ENCODE measurements at regions not wholly inside any gene's neighbourhood (a gene's known extent, or its start where the extent isn't known, plus 50 kb on each side); places are given as distances from the start of the nearest gene placed in this dataset.

DNA sequence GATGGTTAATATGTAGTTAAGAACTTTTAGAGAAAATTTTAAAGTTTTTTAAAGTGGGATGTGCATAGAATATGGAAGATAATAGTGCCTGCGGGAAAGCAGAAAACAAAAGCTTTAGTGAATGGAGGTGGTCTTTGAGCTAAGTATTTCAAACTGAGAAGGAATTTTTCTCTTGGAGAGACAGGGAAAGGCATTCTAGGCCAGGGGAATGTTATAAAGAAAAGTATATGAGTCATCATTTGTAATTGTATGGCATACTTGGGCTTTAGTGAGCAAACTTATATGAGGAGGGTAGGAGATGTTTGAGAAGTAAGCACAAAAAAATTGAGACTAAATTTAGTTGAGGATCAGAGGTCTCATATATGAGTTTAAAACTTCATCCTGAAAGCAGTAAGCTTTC is 467.0 kb downstream of the PPARGC1A start:
- H3K4me3 ChIP-seq (ENCODE audit: control extremely low read depth in 1 of 5, extremely low read depth in 1 of 5, insufficient read depth in 1 of 5, low read depth in 2 of 5, low read length in 4 of 5), result no peak overlapping the region
- no peak for DNase-seq
- WGBS (ENCODE audit: insufficient coverage), result 100% methylated on average over 1 of the region's 1 CpG

DNA sequence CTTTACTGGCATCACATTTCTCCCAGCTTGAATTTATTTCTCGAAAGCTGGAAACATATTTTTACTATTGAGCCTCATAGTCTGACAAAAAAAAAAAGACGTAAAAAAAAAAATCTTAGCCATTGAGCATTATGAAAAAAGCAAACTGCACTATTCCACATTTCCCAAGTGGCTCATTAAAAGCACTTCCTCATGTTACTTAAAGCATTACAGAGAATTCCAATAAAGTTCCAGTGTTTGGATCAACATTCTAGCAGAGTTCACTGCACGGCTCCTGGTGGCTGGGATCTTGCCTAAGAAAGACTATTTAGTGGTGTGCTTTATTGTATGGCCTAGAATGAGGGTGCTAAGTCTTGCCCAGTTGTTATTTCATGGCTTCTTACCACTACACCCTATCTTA is 476.2 kb downstream of the PPARGC1A start:
- no peaks in the 10 kb centered on the region for H4K20me1 ChIP-seq (ENCODE audit: control insufficient read depth, insufficient read depth, low read length, poor library complexity, severe bottlenecking)
- no CpG with 5 or more reads among the region's 3 CpGs for WGBS (ENCODE audit: insufficient coverage)
- CTCF ChIA-PET, result no interaction called here
- no peak overlapping the region for H3K27ac ChIP-seq (ENCODE audit: low read length in 2 of 2)
- H3K4me1 ChIP-seq (ENCODE audit: control insufficient read depth in 2 of 2, insufficient read depth in 2 of 2, low read length in 2 of 2), result no peaks in the 10 kb centered on the region
- POLR2A ChIA-PET, result no interaction called here
- Mint-ChIP-seq H3K9me3 (ENCODE audit: insufficient read depth) (peaks cover 5% of the 10 kb centered on the region), H3K4me1 (no peaks in the 10 kb centered on the region), H3K27me3 (no peaks in the 10 kb centered on the region), H3K4me3 (no peak overlapping the region), H3K27ac (no peak overlapping the region)
- H3K4me3 ChIP-seq (ENCODE audit: control extremely low read depth in 1 of 5, extremely low read depth in 1 of 5, insufficient read depth in 1 of 5, low read depth in 2 of 5, low read length in 4 of 5), result no peak overlapping the region
- no peak overlapping the region for H3K9ac ChIP-seq (ENCODE audit: low read length)
- no peak for ATAC-seq (ENCODE audit: low read depth)
- no peak for DNase-seq
- no peak overlapping the region for H3K4me2 ChIP-seq (replicated peaks; ENCODE audit: low read depth, low read length, poor library complexity, severe bottlenecking)
- no peaks in the 10 kb centered on the region for H3K27me3 ChIP-seq (replicated peaks in 1 of 4; ENCODE audit: control extremely low read depth in 1 of 4, control insufficient read depth in 3 of 4, insufficient read depth in 4 of 4, low read length in 3 of 4)
- no peaks in the 10 kb centered on the region for H3K79me2 ChIP-seq (ENCODE audit: control insufficient read depth, insufficient read depth, low read length)
- H3K36me3 ChIP-seq (replicated peaks in 1 of 2; ENCODE audit: control extremely low read depth in 1 of 2, control insufficient read depth in 1 of 2, extremely low read depth in 1 of 2, insufficient read depth in 2 of 2, low read length in 1 of 2), result no peaks in the 10 kb centered on the region
- peaks cover 0 to 5% (median 0%) of the 10 kb centered on the region in 3 donors for H3K9me3 ChIP-seq (ENCODE audit: control extremely low read depth in 1 of 3, control insufficient read depth in 2 of 3, insufficient read depth in 1 of 3, low read length in 2 of 3)
- TF ChIP-seq EZH2 (IDR thresholded peaks at IDR 0.05; ENCODE audit: borderline replicate concordance, insufficient read depth, low read depth, low read length, poor library complexity, severe bottlenecking), result no peak
- TF ChIP-seq, protein P1, sequence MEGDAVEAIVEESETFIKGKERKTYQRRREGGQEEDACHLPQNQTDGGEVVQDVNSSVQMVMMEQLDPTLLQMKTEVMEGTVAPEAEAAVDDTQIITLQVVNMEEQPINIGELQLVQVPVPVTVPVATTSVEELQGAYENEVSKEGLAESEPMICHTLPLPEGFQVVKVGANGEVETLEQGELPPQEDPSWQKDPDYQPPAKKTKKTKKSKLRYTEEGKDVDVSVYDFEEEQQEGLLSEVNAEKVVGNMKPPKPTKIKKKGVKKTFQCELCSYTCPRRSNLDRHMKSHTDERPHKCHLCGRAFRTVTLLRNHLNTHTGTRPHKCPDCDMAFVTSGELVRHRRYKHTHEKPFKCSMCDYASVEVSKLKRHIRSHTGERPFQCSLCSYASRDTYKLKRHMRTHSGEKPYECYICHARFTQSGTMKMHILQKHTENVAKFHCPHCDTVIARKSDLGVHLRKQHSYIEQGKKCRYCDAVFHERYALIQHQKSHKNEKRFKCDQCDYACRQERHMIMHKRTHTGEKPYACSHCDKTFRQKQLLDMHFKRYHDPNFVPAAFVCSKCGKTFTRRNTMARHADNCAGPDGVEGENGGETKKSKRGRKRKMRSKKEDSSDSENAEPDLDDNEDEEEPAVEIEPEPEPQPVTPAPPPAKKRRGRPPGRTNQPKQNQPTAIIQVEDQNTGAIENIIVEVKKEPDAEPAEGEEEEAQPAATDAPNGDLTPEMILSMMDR (IDR thresholded peaks at IDR 0.05), result no peak
- intact Hi-C loops (cut with micrococcal nuclease), result no loop called here
- H2AFZ ChIP-seq (ENCODE audit: insufficient read depth, low read depth, low read length, poor library complexity, severe bottlenecking), result no peak overlapping the region

More for the DNA sequence above, 467.0 kb downstream of the PPARGC1A start:
- H3K9me3 Mint-ChIP-seq (ENCODE audit: insufficient read depth), result peaks cover 5% of the 10 kb centered on the region
- no peak for ATAC-seq (ENCODE audit: low read depth)
- Histone ChIP-seq H2AFZ (ENCODE audit: insufficient read depth, low read depth, low read length, poor library complexity, severe bottlenecking) (no peak overlapping the region), H4K20me1 (ENCODE audit: control insufficient read depth, insufficient read depth, low read length, poor library complexity, severe bottlenecking) (no peaks in the 10 kb centered on the region), H3K79me2 (ENCODE audit: control insufficient read depth, insufficient read depth, low read length) (no peaks in the 10 kb centered on the region), H3K4me2 (replicated peaks; ENCODE audit: low read depth, low read length, poor library complexity, severe bottlenecking) (no peak overlapping the region), H3K4me1 (ENCODE audit: control insufficient read depth in 2 of 2, insufficient read depth in 2 of 2, low read length in 2 of 2) (no peaks in the 10 kb centered on the region), H3K27me3 (replicated peaks in 1 of 4; ENCODE audit: control extremely low read depth in 1 of 4, control insufficient read depth in 3 of 4, insufficient read depth in 4 of 4, low read length in 3 of 4) (no peaks in the 10 kb centered on the region), H3K9me3 (ENCODE audit: control extremely low read depth in 1 of 3, control insufficient read depth in 2 of 3, insufficient read depth in 1 of 3, low read length in 2 of 3) (peaks cover 0 to 1% (median 0%) of the 10 kb centered on the region in 3 donors), H3K36me3 (replicated peaks in 1 of 2; ENCODE audit: control extremely low read depth in 1 of 2, control insufficient read depth in 1 of 2, extremely low read depth in 1 of 2, insufficient read depth in 2 of 2, low read length in 1 of 2) (no peaks in the 10 kb centered on the region), H3K27ac (ENCODE audit: low read length in 2 of 2) (no peak overlapping the region), H3K9ac (ENCODE audit: low read length) (no peak overlapping the region)
- CTCF ChIA-PET, result no interaction called here
- no peak for TF ChIP-seq EZH2 (IDR thresholded peaks at IDR 0.05; ENCODE audit: borderline replicate concordance, insufficient read depth, low read depth, low read length, poor library complexity, severe bottlenecking)
- TF ChIP-seq, protein P1 (IDR thresholded peaks at IDR 0.05), result no peak
- H3K27me3 Mint-ChIP-seq, result no peaks in the 10 kb centered on the region
- POLR2A ChIA-PET, result no interaction called here
- H3K4me3 Mint-ChIP-seq, result no peak overlapping the region
- no peaks in the 10 kb centered on the region for H3K4me1 Mint-ChIP-seq
- intact Hi-C loops (cut with micrococcal nuclease), result no loop called here
- no peak overlapping the region for H3K27ac Mint-ChIP-seq
